ENCODE measurements at regions not wholly inside any gene's neighbourhood (a gene's known extent, or its start where the extent isn't known, plus 50 kb on each side); places are given as distances from the start of the nearest gene placed in this dataset.

GRCh38 chr20:24321973-24322372 lies 147.5 kb upstream of the SYNDIG1 start:
- 51 to 54% methylated on average over 3 of the region's 3 CpGs for WGBS, 2 donors
- ATAC-seq = no peak
- TF ChIP-seq, protein P1, sequence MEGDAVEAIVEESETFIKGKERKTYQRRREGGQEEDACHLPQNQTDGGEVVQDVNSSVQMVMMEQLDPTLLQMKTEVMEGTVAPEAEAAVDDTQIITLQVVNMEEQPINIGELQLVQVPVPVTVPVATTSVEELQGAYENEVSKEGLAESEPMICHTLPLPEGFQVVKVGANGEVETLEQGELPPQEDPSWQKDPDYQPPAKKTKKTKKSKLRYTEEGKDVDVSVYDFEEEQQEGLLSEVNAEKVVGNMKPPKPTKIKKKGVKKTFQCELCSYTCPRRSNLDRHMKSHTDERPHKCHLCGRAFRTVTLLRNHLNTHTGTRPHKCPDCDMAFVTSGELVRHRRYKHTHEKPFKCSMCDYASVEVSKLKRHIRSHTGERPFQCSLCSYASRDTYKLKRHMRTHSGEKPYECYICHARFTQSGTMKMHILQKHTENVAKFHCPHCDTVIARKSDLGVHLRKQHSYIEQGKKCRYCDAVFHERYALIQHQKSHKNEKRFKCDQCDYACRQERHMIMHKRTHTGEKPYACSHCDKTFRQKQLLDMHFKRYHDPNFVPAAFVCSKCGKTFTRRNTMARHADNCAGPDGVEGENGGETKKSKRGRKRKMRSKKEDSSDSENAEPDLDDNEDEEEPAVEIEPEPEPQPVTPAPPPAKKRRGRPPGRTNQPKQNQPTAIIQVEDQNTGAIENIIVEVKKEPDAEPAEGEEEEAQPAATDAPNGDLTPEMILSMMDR (IDR thresholded peaks at IDR 0.05) = no peak
- Histone ChIP-seq H3K36me3 (no peaks in the 10 kb centered on the region), H3K27me3 (no peaks in the 10 kb centered on the region), H3K4me3 (no peak overlapping the region), H3K9me3 (no peaks in the 10 kb centered on the region), H3K4me1 (no peaks in the 10 kb centered on the region), H3K27ac (no peak overlapping the region)
- DNase-seq = no peak
- intact Hi-C loops (cut with DNase I) = no loop called here
- no peak for FAIRE-seq

DNA sequence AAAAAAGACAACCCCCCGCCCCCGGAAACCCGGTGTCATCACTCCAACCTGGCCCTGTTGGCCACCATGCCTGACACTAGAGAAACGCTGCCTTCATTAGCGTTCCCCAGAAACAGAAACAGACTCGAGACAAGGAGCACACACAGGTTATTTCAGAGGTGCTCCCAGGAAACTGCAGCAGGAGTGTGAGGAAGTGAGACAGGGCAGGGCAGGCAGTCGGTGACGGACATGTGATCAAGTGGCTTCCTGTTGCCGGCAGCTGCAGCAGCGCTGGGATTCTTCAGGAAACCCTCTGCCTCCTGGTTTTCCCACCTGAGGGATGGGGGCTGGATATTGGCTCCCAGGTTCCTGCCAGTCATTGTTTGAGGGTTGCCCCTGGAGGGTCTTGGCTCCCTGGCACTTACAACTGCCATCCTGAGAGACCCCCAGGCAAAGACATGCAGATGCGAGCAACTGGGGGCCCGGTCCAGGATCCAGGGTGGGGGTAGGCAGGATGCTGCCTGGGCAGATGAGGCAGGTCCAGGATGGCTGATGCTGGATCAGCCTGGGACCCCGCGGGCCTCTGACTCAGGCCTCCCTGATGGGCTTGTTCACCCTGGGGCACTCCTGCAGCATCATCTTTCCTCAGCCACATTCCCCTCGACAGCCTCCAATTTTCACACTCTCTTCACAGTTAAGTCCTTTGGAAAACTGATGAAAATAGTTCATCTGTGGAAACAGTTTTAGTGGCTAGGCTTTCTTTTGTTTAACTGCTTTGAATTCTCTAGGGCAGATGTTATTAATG lies 150.7 kb upstream of the SYNDIG1 start:
- FAIRE-seq (no peak), ATAC-seq (no peak), DNase-seq (no peak)
- Histone ChIP-seq H3K27ac (no peak overlapping the region), H3K36me3 (no peaks in the 10 kb centered on the region), H3K4me1 (no peaks in the 10 kb centered on the region), H3K4me3 (no peak overlapping the region), H3K9me3 (no peaks in the 10 kb centered on the region), H3K27me3 (no peaks in the 10 kb centered on the region)
- intact Hi-C loops (cut with DNase I) = no loop called here
- TF ChIP-seq, protein P1 (IDR thresholded peaks at IDR 0.05) = no peak
- WGBS, 2 donors = 62 to 69% methylated on average over 15 of the region's 15 CpGs

- TF ChIP-seq, protein P1 (IDR thresholded peaks at IDR 0.05) = no peak
- no peaks in the 10 kb centered on the region for H3K9me3 ChIP-seq
- H3K4me3 ChIP-seq = no peak overlapping the region
- intact Hi-C loops (cut with DNase I) = no loop called here
- H3K27ac ChIP-seq = no peak overlapping the region
- FAIRE-seq (no peak), DNase-seq (no peak), ATAC-seq (no peak)
- no peaks in the 10 kb centered on the region for H3K36me3 ChIP-seq
- H3K27me3 ChIP-seq = no peaks in the 10 kb centered on the region
- no peaks in the 10 kb centered on the region for H3K4me1 ChIP-seq
- 59 to 60% methylated on average over 5 of the region's 5 CpGs for WGBS, 2 donors
These were observed 152.2 kb upstream of the SYNDIG1 start for GRCh38 chr20:24317224-24317623.

- H3K9me3 ChIP-seq = no peaks in the 10 kb centered on the region
- 45 to 51% methylated on average over 2 of the region's 2 CpGs for WGBS, 2 donors
- H3K27ac ChIP-seq = no peak overlapping the region
- DNase-seq (no peak), FAIRE-seq (no peak), ATAC-seq (no peak)
- no peaks in the 10 kb centered on the region for H3K27me3 ChIP-seq
- no peaks in the 10 kb centered on the region for H3K36me3 ChIP-seq
- TF ChIP-seq, protein P1 (IDR thresholded peaks at IDR 0.05) = no peak
- no peaks in the 10 kb centered on the region for H3K4me1 ChIP-seq
- intact Hi-C loops (cut with DNase I) = no loop called here
- no peak overlapping the region for H3K4me3 ChIP-seq
These were observed 152.7 kb upstream of the SYNDIG1 start for GRCh38 chr20:24316731-24317130.

DNA sequence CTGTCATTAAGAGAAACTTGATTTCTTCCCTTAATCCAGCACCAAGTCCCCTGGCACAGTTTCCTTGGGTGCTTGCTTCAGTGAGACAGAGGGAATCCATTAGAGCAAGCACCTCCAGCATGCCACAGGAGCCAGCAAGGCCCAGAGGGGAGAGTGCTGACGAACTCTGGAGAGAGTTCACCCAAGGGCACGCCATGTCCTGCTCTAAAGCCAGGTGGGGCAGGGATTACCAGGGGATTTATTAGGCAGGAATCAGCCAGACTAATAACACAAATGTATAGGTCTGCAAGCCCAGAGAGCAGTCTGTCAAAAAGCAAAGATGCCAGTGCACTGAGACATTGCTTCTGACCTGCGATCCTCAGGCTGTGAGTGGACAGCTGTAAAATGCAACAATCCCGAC lies 155.4 kb upstream of the SYNDIG1 start:
- Histone ChIP-seq H3K27ac (no peak overlapping the region), H3K27me3 (no peaks in the 10 kb centered on the region), H3K4me1 (no peaks in the 10 kb centered on the region), H3K4me3 (no peak overlapping the region), H3K9me3 (no peaks in the 10 kb centered on the region), H3K36me3 (no peaks in the 10 kb centered on the region)
- no peak for DNase-seq
- no peak for ATAC-seq
- TF ChIP-seq, protein P1 (IDR thresholded peaks at IDR 0.05) = no peak
- no peak for FAIRE-seq
- intact Hi-C loops (cut with DNase I) = no loop called here
- WGBS, 2 donors = 58 to 73% methylated on average over 4 of the region's 4 CpGs
